Nephron progenitor cell (in vitro differentiated cells): ENCODE measurements at regions not wholly inside any gene's neighbourhood (a gene's known extent, or its start where the extent isn't known, plus 50 kb on each side); places are given as distances from the start of the nearest gene placed in this dataset.

Source experiments
- DNase-seq: peaks from one replicate; pipeline ENCODE4 v3.0.0; 2021
- H3K27ac Mint-ChIP-seq: 2 replicates; pipeline ENCODE4 v1.8.0; 2021; ENCODE audit warnings: mild to moderate bottlenecking, moderate library complexity, mixed read lengths
- H3K27me3 Mint-ChIP-seq: 2 replicates; pipeline ENCODE4 v1.8.0; 2021; ENCODE audit warnings: mild to moderate bottlenecking, low read depth, mixed read lengths; ENCODE audit not compliant: poor library complexity
- H3K36me3 Mint-ChIP-seq: 2 replicates; pipeline ENCODE4 v1.8.0; 2021; ENCODE audit warnings: low read depth, mixed read lengths
- H3K4me1 Mint-ChIP-seq: 2 replicates; pipeline ENCODE4 v1.8.0; 2021; ENCODE audit warnings: mixed read lengths
- H3K4me3 Mint-ChIP-seq: 2 replicates; pipeline ENCODE4 v1.8.0; 2021; ENCODE audit warnings: mild to moderate bottlenecking, moderate library complexity, mixed read lengths
- H3K9me3 Mint-ChIP-seq: 2 replicates; pipeline ENCODE4 v1.8.0; 2021; ENCODE audit warnings: mild to moderate bottlenecking, moderate library complexity, mixed read lengths
- CTCF ChIP-seq: fragments of 200-600 bp; sonication (generic); IDR thresholded peaks from 2 replicates; pipeline ENCODE4 v1.5.0; 2021; ENCODE audit warnings: antibody characterized with exemption

- Mint-ChIP-seq H3K4me3 (no peak overlapping the region), H3K4me1 (peaks cover 19% of the 10 kb centered on the region), H3K36me3 (no peaks in the 10 kb centered on the region), H3K27ac (no peak overlapping the region), H3K27me3 (peaks cover 48% of the 10 kb centered on the region), H3K9me3 (no peaks in the 10 kb centered on the region)
- no peak for TF ChIP-seq CTCF
- no peak for DNase-seq
These were observed 51.7 kb upstream of the POU3F1 start for GRCh38 chr1:38098101-38098847.

GRCh38 chr1:38097284-38097898 lies 50.8 kb upstream of the POU3F1 start:
- Mint-ChIP-seq H3K27ac (no peak overlapping the region), H3K9me3 (no peaks in the 10 kb centered on the region), H3K4me3 (no peak overlapping the region), H3K27me3 (peaks cover 40% of the 10 kb centered on the region), H3K4me1 (peaks cover 19% of the 10 kb centered on the region), H3K36me3 (no peaks in the 10 kb centered on the region)
- no peak for TF ChIP-seq CTCF
- no peak for DNase-seq
